ENCODE measurements at regions not wholly inside any gene's neighbourhood (a gene's known extent, or its start where the extent isn't known, plus 50 kb on each side); places are given as distances from the start of the nearest gene placed in this dataset.

DNA sequence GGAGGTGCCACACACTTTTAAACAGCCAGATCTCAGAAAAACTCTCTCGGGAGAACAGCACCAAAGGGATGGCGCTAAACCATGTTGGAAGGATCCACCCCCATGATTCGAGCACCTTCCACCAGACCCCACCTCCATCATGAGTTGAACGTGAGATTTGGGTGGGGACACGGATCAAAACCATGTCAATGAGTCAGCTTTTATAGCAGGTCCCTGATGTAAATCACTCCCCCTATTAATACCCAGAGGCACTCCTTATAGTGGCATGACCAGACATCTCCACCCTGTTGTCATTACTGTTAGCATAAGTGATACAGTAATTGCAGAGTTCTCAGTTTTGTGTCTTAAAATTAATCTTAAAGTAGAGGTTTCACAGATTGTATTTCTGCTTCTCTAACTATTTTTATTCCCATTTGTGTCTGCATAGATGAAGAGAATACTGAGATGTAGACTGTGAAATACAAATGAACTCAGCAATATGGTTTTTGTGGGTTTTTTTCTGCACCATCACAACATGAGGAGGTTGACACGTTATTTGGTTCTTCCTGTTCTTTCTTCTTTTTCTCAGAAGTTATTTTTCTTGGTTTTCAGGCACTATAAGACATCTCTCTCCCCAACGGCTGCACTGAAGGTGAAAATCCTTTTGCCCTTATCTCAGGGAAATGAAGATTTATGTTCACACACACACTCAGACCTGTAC, 218.2 kb downstream of the ARL4C start:
- in situ Hi-C loops (cut with HindIII; ENCODE audit: low pct_unique_long_range_greater_than_20kb, low sequenced_read_pairs): no loop called here
- no peak for DNase-seq (ENCODE audit: low read depth, low spot score)

DNA sequence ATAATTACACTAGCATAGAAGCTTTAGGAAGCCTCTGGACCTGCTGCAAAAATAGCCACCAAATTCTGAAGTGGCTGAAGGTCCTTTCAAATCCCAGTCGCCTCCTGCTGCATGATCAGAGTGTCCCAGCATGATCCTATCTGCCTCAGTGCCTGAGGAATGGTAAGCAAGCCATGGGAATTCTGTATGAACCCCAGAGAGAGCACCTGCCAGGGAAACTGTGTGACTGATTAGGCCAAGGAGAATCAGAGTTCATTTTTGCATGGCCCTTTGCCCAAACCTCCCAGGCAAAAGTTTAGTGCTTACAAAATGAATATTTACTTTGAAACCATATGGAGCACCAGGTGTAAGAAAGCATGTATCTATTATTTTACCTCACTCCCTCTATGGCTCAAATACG, 221.4 kb downstream of the ARL4C start:
- DNase-seq (ENCODE audit: low read depth, low spot score): no peak
- in situ Hi-C loops (cut with HindIII; ENCODE audit: low pct_unique_long_range_greater_than_20kb, low sequenced_read_pairs): no loop called here

DNA sequence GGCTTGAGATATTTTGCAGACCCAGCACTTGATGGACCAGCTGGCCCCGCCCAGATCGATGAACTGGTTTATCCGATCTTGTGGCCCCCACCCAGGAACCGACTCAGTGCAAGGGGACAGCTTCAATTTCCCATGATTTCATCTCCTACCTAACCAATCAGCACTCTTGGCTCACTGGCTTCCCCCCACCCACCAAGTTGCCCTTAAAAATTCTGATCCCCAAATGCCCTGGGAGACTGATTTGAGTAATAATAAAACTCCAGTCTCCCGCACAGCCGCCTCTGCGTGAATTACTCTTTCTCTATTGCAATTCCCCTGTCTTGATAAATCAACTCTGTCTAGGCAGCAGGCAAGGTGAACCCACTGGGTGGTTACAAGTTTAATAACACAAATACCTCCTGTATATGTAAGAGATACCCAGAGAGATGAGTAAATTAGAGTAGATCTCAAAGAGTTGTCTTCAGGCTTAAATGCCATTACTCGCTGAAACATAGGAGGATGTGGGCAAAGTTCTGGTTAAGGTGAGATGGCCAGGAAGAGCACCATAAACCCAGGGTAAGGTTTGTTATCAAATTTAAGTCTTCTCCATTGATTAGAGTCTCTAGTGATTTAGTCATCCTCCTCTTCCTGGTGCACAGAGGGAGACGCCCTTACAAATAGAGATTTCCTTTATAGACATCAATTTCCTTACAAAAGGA, 222.8 kb downstream of the ARL4C start:
- in situ Hi-C loops (cut with HindIII; ENCODE audit: low pct_unique_long_range_greater_than_20kb, low sequenced_read_pairs): no loop called here
- no peak for DNase-seq (ENCODE audit: low read depth, low spot score)

DNA sequence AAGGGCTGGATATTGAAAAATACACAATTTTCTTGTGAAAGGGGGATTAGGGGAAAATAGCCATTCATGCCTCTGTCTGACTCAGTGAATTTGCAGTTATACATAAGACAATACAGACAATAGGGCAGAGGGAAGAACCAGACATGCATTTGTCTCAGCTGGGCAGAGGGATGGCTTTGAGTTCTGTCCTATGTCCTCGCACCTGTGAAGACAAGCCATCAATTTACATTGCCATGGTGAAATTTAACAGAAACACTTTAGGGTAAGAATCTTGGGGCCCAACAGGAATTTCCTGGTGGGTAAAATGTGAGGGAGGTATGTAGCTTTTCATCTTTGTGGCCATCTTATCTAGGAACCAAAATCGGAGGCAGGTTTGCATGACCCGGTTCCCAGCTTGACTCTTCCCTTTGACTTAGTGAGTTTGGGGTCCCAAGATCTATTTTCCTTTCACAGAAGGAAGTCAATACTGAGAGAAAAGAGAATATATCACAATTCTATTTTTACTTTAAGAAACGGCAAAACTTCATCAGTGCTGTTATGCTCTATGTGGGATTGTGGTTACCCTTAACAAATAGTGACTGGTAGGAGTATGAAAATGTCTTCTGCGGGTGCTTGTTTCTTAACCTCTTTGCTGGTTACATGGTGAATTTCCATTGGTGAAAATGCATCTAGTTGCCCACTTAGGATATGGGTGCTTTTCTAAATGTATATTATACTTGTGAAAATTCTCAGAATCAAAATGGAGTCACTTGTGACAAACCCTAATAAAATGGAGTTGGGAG, 221.8 kb downstream of the SPP2 start:
- no peak for DNase-seq (ENCODE audit: low read depth, low spot score)
- in situ Hi-C loops (cut with HindIII; ENCODE audit: low pct_unique_long_range_greater_than_20kb, low sequenced_read_pairs): no loop called here

DNA sequence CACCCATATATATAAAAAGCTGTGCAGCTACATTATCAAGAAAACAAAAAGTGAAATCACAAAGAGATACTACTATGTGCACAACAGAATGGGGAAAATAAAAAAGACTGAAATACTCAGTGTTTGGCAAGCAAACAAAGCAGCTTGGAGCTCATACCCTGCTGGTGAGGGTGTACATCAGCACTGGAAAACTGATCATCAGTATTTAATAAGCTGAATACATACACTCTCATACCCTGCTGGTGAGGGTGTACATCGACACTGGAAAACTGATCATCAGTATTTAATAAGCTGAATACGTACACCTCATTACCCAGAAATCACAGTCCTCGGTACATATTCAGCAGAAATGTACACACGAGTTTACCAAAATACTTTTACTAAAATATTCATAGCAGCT, 220.8 kb downstream of the SPP2 start:
- no peak for DNase-seq (ENCODE audit: low read depth, low spot score)
- in situ Hi-C loops (cut with HindIII; ENCODE audit: low pct_unique_long_range_greater_than_20kb, low sequenced_read_pairs): no loop called here

DNA sequence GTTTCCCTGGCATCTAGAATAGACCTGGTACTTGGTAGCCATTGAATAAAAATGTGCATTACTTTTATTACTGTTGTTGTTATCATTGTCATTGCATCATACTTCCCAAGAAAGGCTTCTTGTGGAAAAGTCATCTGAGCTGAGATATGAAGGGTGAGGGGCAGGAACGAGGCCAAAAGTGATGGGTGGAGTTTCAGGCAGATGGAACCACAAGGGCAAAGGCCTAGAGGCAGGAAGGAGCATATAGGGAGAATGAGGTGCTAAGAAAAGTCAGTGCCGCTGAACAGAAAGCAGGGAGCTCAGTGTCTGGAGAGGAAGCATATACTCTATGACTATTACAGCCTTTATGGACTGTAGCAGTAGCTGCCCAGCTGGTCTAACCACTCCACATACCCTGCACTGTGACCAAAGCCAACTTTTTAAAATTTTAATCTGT, 219.3 kb downstream of the SPP2 start:
- peak; percentile 36 for DNase-seq (ENCODE audit: low read depth, low spot score)

DNA sequence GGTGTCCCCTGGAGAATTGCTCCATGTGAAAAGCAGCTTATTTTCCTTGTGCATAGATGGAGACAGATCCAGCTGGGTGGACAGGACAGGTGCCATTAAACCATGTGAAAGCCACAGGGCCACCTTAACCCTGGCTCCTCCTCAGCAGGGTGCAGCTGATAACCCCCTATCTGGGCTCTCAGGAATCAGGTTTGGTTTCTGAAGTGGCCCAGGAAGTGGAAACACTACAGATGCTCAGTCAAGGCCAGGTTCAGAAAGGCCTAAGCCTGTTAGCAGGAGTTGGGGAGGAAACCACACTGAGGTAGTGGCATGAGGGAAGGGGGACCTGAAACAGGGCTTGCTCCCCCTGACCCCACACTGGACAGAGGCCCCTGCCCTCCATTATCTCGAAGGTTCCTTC, 217.0 kb downstream of the SPP2 start:
- in situ Hi-C loops (cut with HindIII; ENCODE audit: low pct_unique_long_range_greater_than_20kb, low sequenced_read_pairs): no loop called here
- DNase-seq (ENCODE audit: low read depth, low spot score): no peak

More for the DNA sequence above, 219.3 kb downstream of the SPP2 start:
- in situ Hi-C loops (cut with HindIII; ENCODE audit: low pct_unique_long_range_greater_than_20kb, low sequenced_read_pairs): no loop called here

DNA sequence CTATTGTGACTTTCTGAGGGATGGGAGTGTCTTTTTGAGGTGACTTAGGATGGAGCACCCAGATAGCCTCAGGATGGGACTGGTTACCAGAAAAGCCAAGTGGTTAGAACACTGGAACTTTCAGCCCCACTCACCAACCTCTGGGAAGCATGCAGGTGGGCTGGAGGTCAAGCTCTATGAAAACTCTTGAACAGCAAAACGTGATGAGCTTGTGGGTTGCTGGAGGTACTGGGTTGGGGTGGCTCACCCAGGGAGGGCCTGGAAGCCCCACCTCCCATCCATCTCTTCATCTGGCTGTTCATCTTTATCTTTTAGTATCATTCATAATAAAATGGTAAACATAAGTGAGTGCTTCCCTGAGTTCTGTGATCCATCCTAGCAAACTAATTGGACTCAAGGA, 216.4 kb downstream of the SPP2 start:
- in situ Hi-C loops (cut with HindIII; ENCODE audit: low pct_unique_long_range_greater_than_20kb, low sequenced_read_pairs): no loop called here

DNA sequence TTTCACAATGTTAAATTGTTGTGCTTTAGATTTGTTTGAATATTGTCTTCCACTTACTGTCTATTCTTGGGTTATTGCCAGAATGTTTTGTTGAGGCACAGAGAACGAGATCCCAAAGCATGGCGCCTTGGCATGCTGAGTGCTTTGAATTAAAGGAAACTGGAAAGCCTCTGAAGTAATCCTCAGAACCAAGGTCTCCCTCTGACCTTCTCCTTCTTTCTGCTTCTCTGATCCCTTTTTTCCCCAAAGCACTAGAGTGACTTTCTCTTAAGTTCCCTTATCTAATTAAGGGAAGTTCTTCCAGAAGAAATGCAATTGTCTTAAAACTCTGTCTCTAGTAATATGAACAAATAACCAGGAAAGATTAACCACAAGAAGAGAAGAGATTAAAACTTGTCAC, 214.7 kb downstream of the SPP2 start:
- DNase-seq (ENCODE audit: low read depth, low spot score): no peak
- in situ Hi-C loops (cut with HindIII; ENCODE audit: low pct_unique_long_range_greater_than_20kb, low sequenced_read_pairs): no loop called here

More for the DNA sequence above, 216.4 kb downstream of the SPP2 start:
- no peak for DNase-seq (ENCODE audit: low read depth, low spot score)

DNA sequence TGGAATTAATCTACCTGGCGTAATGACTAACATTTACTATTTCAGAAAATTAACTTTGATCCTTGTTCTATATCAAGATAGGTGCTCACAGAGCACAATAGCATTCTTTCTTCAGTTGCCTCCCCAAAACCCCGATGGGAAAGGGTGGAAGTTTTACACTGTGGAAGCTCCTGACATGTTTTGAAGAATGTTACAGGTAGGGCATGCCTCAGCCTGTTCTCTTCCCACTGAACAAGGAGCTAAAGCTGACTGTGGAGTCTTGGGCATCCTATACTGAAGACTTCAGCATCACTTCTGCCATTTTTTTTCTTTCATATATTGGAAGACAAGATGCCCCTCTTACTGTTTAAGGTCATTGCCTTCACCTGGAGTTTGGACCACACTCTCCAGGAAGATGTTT, 211.2 kb downstream of the SPP2 start:
- in situ Hi-C loops (cut with HindIII; ENCODE audit: low pct_unique_long_range_greater_than_20kb, low sequenced_read_pairs): no loop called here
- no peak for DNase-seq (ENCODE audit: low read depth, low spot score)

DNA sequence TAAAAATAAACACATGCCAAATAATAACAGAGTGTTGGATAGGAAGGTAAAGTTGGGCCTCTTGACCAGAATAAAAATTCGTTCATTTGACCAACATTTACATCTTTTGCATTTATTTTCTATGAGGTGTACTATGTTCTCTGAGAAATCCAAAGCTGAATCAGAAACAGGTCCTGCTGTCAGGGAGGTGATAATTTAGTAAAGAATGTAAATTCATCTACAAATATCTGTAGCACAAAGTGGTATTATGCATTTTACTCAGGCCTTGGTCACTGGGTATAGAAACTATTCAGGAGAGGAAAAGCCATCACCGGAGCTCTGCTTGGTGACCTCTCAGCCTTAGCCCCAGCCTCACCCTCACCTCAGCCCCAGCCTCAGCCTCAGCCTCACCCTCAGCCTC, 208.9 kb downstream of the SPP2 start:
- DNase-seq (ENCODE audit: low read depth, low spot score): no peak
- in situ Hi-C loops (cut with HindIII; ENCODE audit: low pct_unique_long_range_greater_than_20kb, low sequenced_read_pairs): no loop called here

DNA sequence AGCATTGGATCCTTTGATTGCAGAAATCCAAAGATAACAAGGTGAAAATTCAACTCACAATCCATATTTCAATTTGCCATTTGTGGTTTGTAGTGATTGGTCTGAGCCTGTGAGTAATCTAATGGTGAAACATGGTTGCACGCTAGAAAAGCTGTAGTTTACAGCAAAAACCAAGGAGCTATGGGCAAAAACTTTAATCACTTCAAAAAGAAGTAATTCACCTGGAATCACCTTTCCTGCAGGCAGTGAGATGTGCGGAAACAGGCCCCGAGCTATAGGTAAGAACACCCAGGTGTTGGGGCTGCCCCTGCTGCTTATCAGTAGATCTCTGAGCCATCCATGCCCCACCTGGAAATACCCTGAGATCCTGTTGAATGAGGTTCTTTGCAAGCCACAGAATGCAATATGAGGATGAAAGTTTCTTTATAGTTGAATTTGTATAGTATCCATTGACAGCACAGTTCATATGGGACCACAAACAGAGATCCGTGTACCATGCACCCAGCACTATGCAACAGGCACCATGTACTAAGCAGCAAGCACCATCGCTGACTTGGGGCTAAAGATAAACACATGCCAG, 208.2 kb downstream of the SPP2 start:
- in situ Hi-C loops (cut with HindIII; ENCODE audit: low pct_unique_long_range_greater_than_20kb, low sequenced_read_pairs): no loop called here
- no peak for DNase-seq (ENCODE audit: low read depth, low spot score)

DNA sequence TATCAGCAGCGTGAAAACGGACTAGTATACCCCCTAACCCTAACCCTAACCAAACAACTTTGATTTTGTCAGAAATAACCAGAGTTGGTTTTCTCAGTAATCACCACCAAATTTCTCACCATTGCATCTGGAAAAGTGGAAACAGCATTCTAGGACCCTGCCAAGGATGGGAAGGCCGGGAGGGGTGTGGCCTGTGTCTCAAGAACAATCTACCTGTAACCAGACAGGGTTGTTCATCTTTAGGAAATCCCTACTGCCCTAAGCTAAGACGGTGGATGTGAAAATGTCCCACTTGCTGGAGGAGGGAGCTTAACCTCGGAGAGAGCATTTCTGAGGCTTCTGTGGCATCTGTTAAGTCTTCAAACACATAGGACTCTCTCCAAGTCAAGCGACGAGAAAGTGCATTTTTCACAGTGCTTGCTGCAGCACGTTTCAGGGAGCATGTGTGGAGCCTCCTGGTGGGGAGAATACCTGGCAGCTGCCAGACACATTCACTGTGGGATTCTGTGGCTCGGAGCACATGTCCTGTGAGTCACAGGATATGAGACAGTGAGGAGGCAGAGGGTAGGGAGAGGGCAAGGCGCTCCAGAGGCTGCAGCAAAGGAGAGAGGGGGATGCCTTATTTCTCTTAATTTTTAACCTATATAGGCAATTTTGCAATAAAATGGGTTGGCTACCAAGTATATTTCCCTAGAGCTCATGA, 207.5 kb downstream of the SPP2 start:
- peak; percentile 92 for DNase-seq (ENCODE audit: low read depth, low spot score)
- in situ Hi-C loops (cut with HindIII; ENCODE audit: low pct_unique_long_range_greater_than_20kb, low sequenced_read_pairs): no loop called here

DNA sequence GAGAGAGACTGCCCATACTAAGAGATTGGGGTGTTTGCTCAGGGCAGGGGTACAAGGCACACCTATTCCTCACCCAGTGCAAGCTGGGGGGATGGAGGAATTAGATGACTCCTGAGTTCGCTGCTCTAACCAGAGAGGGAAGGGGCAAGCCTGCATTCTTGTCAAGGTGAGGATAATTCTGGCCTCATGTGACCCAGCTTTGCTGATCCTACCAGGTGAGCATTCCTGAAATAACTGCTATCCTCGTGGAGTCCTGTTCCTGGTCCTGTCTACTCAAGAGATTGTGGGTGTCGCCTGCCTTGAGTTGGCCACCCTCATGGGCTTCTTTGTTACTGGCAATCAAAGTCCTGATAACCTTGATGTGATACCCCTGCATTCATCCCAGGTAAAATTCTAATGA, 206.0 kb downstream of the SPP2 start:
- no peak for DNase-seq (ENCODE audit: low read depth, low spot score)
- in situ Hi-C loops (cut with HindIII; ENCODE audit: low pct_unique_long_range_greater_than_20kb, low sequenced_read_pairs): no loop called here

DNA sequence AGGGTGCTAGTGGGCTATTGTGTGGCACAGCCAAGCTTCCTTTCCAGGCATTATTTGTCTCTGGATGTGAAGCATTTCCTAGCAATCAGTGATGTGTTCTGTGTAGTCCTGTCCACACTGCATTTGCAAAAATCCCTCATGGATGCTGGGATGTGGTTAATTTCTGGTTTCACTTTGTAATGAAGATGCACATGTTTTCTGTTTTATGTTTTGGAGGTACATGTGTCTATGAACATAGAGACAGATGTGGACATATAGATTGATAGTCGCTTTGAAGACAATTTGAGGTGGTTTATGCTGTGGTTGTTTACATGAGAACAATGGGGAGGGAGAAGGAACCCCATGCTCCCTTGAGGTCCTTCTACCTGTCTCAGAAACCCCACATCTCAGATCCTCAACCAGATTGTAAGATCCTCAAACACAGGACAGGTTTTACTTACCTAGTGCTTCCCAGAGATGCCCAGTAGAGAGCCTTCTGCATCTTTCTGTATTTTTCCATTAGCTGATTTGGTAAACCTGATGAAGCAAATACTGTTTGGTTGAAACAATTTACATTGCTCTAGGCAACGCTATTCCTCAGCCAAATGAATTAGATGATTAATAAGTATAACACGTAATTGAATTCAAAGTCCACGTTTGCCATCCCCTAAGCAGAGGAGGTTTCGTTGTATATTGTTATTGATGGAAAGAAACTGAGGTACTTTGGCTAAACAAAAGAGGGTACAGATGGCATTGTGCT, 204.4 kb downstream of the SPP2 start:
- no peak for DNase-seq (ENCODE audit: low read depth, low spot score)
- in situ Hi-C loops (cut with HindIII; ENCODE audit: low pct_unique_long_range_greater_than_20kb, low sequenced_read_pairs): no loop called here

DNA sequence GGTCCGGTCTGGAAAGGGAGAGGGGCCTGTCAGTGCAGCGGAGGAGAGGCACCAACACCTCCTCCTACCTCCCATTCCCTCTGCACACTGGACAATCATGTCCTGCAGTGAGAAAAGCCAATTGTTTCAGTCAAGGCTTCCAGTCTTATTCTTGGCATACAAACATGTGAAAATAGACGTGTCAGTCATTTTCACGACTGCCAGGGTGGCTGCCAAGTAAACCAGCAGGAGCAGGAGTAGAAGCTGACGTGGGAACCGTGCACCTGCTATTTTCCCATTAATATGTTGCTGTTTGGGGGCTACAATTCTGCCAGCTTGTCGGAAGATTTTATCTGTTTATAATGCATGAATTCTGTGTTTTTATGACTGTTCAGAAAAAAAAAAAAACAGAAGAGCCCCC, 202.3 kb downstream of the SPP2 start:
- no peak for DNase-seq (ENCODE audit: low read depth, low spot score)
- in situ Hi-C loops (cut with HindIII; ENCODE audit: low pct_unique_long_range_greater_than_20kb, low sequenced_read_pairs): no loop called here
